Breast epithelium (tissue), 3 donors: ENCODE measurements at regions not wholly inside any gene's neighbourhood (a gene's known extent, or its start where the extent isn't known, plus 50 kb on each side); places are given as distances from the start of the nearest gene placed in this dataset.

Experiments used
- CTCF ChIP-seq, 3 donors: fragments of 450-650 bp; IDR thresholded peaks; one replicate each; pipeline ENCODE4 v1.5.1; 2016 to 2017; ENCODE audit warnings: antibody characterized with exemption in 3 of 3, mild to moderate bottlenecking in 3 of 3, moderate library complexity in 3 of 3
- POLR2A ChIP-seq: fragments of 450-650 bp; IDR thresholded peaks from one replicate; pipeline ENCODE4 v1.6.1; 2016; ENCODE audit warnings: antibody characterized with exemption, mild to moderate bottlenecking, moderate library complexity

GRCh38 chr1:115184260-115184950, 95.1 kb upstream of the TSPAN2 start:
- TF ChIP-seq CTCF (IDR thresholded peaks at IDR 0.05): no peak
- TF ChIP-seq POLR2A: no peak
